ENCODE measurements at regions not wholly inside any gene's neighbourhood (a gene's known extent, or its start where the extent isn't known, plus 50 kb on each side); places are given as distances from the start of the nearest gene placed in this dataset.
"Not testable (repeated sequence)": the region's sequence is repeated elsewhere in the genome, so short reads cannot be mapped to it uniquely, and the experiment has no call there.

DNA sequence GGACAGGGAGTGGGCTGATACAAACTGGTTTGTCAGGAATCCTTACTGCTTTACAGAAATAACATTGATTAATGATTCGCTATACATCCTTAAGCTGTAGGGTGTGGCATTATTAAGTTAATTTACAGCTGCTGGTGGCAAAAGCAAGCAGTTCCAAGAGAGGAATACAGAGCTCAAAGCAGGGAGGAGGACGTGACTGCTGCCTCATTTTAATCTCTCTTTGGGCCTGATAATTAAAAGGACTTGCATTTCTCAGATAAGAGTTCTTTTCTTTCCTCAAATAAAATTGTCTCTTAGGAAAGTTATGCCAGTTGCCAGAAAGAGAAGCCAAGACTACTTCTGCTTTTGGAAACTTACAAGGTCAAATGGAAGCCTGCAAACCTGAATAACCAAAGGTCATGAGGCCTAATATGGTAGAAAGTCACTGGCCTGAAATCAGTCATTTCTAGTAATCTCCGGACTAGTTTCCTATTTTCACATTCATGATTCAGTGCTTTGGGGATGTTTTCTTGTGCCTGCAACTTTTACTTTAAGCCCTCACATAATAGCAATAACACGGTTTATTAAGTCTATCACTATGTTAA is 426.2 kb upstream of the SPATA31A3 start:
- not testable (repeated sequence) for DNase-seq

DNA sequence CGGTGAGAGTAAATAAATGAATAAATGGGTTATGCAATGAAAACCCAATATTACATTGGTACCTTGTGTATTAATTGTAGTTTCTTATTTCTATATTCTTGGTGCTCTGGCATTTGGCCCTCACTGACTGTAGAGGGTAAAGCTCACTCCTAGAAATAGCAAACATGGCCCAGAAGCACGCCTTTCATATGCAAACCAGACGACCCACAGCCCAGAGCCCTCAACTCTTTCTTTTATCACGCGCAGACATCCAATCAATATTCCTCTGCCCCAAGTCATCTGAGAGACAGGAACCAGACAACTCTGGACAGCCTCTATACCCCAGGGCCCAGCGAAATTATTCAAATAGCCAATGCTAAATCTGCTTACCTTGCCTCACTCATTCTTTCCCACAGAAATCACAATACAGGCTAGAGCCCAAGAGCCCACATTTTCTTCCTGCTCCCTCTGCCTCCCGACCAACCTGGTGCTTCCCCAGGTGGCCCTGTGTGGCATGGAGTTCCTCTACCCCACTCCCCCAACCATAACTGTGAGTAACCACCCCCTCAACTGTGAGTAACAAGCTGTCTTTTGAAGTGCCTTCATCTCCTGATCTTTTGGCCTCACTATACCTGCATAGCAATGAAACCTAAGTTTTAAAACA is 425.1 kb upstream of the SPATA31A3 start:
- DNase-seq, result not testable (repeated sequence)

DNA sequence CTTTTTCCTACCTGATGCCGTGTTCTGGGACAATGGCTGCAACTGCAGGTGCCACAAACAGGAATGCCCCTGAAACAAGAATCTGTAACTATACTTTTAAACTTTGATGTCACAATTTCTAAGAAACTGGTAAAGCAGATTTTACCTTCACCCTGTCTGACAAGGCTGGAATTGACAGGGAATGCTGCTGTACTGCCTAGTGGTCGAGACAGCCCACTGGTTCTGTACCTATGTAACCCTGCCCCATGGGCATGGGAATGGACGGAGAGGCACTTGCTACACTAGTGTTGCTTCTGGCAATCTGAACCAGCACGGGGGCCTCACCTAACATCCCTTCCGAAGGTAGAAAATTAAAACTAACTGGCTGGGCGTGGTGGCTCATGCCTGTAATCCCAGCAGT is 424.3 kb upstream of the SPATA31A3 start:
- DNase-seq, result not testable (repeated sequence)

DNA sequence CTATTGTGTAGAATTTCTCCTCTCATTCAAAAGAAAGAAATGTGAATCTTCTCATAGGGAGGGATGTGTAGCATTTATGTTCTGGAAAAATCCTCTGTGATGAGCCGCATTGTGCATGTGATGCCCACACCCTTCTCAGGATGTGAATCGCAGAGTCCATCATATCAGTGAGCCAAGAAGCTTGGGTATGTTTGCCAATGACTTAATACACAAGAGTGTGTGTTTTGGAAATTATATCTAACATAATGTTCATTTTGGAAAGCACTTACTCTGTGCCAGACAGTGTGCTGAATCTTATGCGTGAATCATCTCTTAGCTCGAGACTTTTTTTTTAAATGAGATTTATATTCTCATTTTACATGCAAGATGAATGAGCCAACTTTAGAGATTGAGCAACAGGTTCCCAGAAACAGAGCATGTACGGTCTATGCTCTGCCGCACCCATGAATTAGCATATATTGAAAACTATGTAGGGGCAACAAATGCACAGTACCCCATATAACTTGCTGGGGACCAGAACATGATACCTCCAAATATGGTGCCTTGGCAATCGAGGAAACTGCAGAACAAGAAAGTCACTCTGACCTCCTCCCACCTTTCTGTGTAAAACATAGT is 418.4 kb upstream of the SPATA31A3 start:
- DNase-seq, result not testable (repeated sequence)

DNA sequence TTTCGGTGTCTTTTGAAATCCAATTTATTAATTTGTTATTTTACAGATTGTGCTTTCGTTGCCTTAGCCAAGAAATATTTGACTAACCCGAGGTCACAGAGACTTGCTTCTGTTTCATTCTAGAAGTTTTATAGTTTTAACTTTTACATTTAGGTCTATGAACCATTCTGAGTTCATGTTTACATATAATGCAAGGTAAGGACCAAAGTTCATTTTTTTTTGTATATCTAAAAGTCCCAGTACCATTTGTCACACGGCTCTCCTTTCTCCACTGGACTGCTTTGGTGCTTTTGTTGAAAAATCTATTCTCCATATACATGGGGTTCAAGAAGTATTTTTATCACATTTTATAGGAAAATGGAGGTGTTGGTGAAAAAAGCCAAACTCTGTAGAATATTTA is 411.4 kb upstream of the SPATA31A3 start:
- DNase-seq, result not testable (repeated sequence)

DNA sequence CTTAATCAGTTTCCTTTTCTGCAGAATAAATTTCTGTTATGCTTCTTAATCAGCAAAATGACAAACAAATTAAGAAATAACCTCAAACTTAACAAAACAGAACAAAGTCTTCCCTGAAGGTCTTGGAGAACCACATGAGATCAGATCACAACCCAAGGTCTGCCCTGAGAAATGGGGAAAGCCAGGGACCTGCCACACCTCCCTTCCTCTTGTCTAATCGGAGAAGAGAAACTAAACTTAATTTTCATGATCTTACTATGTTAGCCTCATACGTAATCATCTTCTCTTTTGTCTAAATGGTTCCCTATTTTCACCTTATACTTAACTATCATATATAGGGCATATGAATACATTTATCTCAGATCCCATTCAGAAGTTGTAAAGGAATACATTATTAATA is 405.4 kb upstream of the SPATA31A3 start:
- not testable (repeated sequence) for DNase-seq

DNA sequence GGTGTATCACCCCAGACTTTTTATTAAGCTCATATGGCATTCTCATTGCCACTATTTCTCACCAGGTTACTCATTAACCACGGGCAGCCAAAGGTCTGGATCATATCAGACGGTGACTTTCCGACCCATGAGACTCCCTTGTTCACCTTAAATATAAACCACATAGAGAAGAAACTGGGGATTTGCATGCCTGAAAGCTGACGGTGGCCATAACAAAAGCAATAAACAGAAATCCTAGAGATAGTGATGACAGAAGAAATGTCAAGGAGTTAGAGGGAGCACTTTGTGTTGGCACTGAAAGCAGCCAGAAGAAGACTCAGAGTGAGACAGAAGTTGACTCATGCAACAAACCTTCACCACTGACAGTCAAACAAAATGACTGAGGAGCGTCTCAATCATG is 402.4 kb upstream of the SPATA31A3 start:
- DNase-seq, result not testable (repeated sequence)

DNA sequence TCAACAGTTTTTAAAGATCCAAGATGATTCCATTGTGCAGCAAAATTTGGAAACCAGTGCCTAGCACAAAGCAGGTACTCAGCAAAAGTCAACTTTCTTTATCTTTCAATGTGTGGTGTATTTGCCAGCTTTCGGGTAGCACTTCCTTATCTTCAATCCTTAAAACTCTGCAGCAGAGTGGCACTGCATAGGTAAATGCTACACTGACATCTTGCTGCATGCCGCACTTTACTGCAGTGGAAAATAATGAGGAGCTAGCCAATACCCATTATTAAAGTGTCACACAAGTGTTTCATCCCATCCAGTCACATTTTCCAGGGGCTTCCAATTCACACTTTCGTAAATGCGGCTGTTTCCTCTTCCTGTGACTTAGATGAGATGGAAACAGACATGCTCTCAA is 401.7 kb upstream of the SPATA31A3 start:
- not testable (repeated sequence) for DNase-seq

DNA sequence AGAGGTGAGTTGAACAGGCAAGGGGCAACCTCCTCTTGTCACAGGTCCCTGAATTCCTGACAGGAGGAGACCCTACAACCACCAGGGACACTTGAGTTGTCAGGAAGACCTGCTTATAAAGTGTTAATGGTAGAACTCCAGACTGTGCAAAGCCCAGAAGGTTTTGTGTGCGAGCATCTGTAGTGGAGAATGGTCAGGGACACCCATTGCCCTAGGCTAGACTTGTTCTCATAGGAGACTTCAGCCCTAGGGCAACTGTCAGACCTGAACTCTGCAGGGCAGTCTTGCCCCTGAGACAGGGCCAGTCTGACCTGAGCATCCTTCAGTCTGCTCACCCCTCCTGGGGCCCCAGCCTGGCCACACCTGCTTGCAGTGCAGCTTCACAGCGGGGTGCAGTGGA is 377.3 kb upstream of the SPATA31A3 start:
- not testable (repeated sequence) for DNase-seq

DNA sequence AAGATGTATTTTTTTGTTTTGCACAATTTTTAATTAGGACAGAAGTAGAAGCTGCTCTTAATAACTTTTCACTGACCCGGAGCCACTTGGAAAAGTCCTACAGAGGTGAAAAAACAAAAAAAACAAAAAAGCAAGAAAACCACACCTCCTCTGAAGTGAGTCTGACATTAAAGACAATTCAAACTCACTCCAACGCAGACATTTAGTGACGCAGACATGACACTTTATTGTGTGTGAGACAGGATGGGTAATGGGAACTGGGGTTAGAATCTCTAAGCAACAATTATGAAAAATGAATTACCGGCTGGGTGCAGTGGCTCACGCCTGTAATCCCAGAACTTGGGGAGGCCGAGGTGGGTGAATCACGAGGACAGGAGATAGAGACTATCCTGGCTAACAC is 370.0 kb upstream of the SPATA31A3 start:
- not testable (repeated sequence) for DNase-seq

DNA sequence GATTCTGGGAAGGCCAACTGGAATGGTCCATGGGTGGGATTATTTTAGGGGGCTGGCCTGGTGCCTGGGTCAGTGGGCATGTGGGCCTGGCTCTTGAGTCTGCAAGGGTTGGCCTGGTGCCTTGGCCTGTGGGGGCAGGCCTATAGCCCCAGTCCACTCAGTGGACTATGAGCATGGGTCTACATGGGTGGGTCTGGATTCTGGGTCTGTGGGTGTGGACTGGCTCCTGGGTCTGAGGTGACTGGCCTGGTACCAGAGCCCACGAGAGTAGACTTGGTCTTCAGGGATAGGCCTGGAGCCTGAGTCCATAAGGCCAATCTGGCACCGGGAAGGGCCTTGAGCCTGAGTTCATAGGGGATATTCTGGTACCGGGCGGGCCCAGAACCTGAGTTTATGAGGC is 361.6 kb upstream of the SPATA31A3 start:
- DNase-seq, result not testable (repeated sequence)

DNA sequence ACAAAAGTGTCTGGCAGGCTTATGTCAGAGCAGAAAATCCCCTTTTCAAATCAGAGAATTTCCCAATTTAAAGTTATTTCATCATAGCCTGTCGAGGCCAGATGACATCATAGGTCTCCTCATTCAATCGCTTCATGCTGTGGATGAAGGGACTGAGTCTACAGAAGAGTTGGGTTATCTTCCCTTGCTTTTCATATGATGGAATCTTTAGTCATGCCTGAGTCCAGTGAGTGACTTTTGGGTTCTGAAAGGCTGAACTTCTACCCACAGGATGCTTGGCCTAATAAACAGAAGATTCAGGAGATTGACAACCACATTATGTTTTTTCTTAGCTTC is 357.0 kb upstream of the SPATA31A3 start:
- not testable (repeated sequence) for DNase-seq

DNA sequence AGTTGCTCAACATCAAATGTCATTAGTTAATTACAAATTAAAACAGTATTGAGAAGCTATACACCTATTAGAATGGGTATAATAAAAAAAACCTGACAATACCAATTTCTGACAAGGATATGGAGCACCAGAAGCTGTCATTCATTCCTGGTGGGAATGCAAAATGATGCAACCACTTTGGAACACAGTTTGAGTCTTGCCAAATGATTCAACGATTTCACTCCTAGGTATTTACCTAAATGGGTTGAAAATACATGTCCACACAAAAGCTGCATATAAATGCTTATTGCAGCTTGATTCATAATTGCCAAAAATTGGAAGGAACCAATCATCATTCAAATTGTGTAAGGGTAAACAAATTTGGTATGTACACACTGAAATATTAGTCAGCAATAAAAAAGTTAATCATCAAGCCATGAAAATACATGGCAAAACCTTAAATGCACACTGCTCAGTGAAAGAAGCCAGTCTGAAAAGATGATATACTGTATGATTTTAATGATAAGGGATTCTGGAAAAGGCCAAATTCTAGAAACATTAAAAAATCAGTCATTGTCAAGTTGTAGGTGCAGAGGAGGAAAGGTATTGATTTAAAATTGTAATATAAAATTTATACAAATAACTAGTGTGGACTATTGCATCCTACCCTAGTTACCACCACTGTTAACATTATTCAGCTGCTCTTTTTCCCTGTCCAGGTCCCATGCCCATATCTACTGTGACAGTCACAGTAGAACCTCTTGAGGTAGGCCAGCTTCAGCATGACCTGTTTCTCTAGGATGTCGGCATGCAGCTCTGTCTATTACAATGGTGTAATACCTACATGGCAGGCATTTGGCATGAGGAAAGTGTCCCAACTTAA is 356.4 kb upstream of the SPATA31A3 start:
- DNase-seq, result not testable (repeated sequence)

DNA sequence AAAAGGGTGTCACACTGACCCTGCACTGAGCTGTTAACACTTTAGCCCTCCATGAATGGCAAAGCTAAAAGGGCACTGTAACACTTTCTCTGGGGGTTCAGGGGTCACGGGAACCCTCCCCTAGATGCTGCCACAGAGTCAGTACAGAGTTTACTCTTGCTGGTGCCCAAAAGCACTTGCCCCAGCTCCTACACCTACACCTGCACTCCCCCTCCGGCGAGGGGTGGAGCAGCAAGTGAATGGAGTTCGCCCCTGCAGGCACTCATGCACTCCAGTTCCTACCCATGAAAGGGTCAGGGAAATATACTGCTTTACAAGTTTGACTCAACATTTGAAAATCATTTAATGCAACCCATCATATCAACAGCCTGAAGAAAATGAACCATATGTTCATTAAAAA is 355.7 kb upstream of the SPATA31A3 start:
- DNase-seq, result not testable (repeated sequence)

DNA sequence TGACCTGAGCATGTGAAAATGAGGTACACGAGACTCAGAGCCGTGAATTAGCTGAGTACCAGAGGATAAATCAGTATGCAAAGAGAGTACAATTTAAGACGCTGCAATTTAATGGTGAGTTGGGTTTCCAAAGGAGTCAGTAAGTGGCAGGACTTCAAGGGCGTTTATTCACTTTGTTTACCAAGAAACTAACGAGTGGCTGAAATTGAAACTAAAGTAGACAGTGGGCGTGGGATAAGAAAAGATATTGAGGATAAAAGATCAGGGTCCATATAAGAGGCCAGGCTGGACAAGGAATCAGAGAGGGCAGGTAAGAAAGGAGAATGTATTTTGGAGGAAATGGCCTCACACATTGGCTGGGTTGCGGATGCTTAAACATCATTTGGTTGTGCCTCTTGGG is 346.9 kb upstream of the SPATA31A3 start:
- DNase-seq, result not testable (repeated sequence)

DNA sequence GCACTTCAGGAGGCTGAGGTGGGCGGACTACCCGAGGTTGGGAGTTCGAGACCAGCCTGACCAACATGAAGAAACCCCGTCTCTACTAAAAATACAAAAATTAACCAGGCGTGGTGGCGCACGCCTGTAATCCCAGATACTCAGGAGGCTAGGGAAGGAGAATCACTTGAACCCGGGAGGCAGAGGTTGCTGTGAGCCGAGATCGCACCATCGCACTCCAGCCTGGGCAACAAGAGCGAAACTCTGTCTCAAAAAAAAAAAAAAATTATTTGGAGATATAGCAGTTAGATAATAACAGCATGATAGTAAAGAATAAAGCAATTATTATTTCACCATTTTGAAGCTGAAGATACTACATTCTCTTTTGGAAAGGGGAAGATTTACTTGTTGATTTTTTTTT is 345.9 kb upstream of the SPATA31A3 start:
- not testable (repeated sequence) for DNase-seq

DNA sequence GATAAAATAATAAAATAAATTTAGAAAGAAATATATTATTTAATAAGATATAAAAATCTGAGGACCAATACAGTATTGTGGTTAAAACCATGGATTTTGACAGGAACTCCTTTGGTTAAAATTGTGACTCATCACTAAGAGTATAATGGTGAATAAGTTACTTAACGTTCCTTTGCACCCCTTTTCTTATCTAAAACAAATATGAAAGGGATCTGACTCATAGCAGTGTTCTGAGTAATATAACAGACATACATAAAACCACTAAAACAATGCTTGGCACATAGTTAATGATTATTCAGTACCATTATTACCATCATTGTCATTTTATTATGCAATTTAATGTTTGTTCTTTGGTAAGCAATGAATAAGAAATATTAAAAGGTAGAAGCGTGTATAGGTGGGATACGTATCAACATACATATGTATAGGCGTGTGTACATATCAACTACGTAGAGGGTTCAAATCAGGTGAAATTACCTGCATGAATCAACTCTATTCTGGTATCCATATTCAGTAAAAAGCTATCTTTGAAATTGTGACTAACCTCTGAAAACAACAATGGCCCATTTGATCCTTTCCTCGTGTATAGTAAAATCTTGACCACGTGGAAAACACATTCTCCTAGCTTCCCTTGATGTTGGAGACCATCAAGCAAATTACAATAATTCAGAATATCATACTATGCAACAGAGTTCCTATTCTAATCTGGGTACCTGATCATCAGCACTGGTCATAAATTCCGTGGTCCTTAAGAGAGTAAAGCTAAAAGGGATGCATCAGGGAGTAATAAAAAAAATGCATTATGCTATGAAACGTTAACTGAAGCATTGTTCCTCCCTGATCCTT is 342.6 kb upstream of the SPATA31A3 start:
- not testable (repeated sequence) for DNase-seq

DNA sequence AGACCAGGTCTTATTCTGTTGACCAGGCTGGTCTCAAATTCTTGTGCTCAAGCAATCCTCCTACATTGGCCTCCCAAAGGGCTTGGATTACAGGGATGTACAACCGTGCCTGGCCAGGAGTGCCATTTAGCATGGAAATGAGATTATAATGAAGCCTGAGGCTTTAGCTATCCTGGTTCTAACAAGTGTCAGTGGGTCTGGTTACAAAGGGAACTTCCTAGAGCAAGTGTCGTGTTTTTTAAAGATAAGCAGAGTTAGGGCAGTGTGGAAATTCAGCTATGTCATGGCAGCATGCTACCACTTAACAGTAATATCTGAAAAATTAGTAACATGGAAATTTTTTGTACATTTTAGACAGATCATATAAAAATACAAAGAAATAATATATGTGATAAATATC is 339.3 kb upstream of the SPATA31A3 start:
- not testable (repeated sequence) for DNase-seq

DNA sequence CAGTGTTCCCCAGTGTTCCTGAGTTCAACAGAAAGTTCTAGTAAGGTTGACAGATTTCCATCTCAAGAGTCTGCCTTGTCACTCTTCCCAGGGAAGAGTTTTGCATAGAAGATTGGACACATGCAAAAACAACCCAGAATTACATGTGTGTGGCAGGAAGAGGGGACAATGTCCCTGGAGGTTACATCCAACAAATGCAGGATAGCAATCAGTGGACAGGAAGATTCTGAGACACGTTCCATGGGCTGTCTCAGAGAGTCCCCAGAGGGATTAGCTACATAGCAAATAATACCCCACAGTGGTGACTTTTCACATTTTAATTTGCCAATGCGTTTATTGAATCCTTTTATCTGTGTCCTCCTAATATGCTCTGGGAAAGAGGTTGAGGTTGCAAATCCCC is 321.1 kb upstream of the SPATA31A3 start:
- not testable (repeated sequence) for DNase-seq

DNA sequence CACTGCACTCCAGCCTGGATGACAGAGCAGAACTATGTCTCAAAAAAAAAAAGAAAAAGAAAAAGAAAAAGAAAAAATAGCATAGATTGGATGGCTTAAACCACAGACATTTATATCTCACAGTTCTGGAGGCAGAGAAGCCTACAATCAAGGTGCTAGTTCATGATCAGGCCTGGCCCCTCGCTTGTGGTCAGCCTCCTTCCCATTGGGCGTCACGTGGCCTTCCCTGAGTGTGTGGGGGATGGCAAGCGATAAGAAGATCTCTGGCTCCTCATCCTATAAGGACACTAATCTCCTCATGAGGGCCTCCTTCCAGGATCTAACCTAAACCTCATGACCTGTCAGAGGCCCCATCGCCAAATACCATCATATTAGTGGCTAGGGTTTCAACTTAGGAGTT is 320.2 kb upstream of the SPATA31A3 start:
- not testable (repeated sequence) for DNase-seq

DNA sequence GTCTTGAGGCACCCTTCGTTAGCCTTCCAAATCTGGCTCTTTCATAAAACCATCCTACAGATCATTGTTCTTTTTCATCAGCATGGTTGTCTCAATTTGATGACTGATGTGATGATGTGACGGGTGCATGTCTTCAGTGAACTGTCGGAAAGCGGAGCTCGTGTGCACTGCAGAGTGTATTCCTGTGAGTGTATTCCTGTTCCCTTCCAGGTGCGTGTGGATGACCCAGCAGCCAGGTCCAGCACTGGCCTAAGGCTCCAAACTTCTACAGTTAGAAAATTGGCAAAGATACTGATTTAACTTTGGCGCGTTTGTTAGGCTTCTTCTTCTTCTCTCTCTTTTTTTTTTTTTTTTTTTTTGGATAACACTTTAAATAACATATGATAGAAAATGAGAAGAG is 314.8 kb upstream of the SPATA31A3 start:
- DNase-seq, result not testable (repeated sequence)

DNA sequence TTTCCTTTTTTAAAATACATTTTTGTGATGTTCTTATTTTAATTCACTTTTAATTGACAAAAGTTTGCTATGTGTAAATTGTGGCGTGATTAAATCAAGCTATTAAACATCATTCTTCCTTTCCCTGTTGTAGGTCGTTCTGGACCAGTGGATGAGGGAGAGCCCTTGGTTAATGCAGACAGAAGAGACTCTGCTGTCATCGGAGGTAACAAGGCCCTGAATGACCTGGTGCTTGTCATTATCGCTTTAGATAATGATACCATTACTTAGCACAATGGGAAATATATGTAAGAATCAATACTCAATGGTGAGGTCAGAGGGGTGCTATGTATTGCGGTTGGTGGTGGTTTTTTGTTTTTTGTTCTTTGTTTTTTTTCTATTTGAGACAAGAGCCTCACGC is 296.4 kb upstream of the SPATA31A3 start:
- not testable (repeated sequence) for DNase-seq

Data from suppressor macrophage (primary cell).